Ascending aorta (tissue), 2 donors: ENCODE measurements at regions not wholly inside any gene's neighbourhood (a gene's known extent, or its start where the extent isn't known, plus 50 kb on each side); places are given as distances from the start of the nearest gene placed in this dataset.

Experiments used
- DNase-seq, 2 donors: peaks; one replicate each; pipeline ENCODE4 v3.0.0-alpha.2; 2019; ENCODE audit warnings: low spot score in 2 of 2
- H3K27ac ChIP-seq, 2 donors: fragments of 200-600 bp; sonication (generic); one replicate each; pipeline ENCODE4 v1.5.1; 2016 to 2017; ENCODE audit warnings: mild to moderate bottlenecking in 1 of 2
- H3K27me3 ChIP-seq: fragments of 200-600 bp; sonication (generic); one replicate; pipeline ENCODE4 v1.5.1; 2017
- H3K36me3 ChIP-seq, 2 donors: fragments of 200-600 bp; sonication (generic); one replicate each; pipeline ENCODE4 v1.5.1; 2016
- H3K4me1 ChIP-seq, 2 donors: fragments of 200-600 bp; sonication (generic); one replicate each; pipeline ENCODE4 v1.5.1; 2016 to 2017; ENCODE audit warnings: mild to moderate bottlenecking in 1 of 2
- H3K4me3 ChIP-seq, 2 donors: fragments of 200-600 bp; sonication (generic); one replicate each; pipeline ENCODE4 v1.5.1; 2016 to 2017; ENCODE audit warnings: mild to moderate bottlenecking in 1 of 2
- H3K9me3 ChIP-seq, 2 donors: fragments of 200-600 bp; sonication (generic); one replicate each; pipeline ENCODE4 v1.5.1; 2016
- intact Hi-C: fragments of 100-400 bp; cut with DNase I; formaldehyde crosslinking; loops from one replicate; pipeline ENCODE4 v1.15.1; 2023
- TF ChIP-seq, protein P1 (sequence below), 3 experiments: fragments of 200-600 bp in 2 of 3; fragments of 450-650 bp in 1 of 3; sonication (generic) in 2 of 3; IDR thresholded peaks; one replicate each; pipeline ENCODE4 v1.5.1; 2016 to 2019; ENCODE audit warnings: antibody characterized with exemption in 3 of 3, mild to moderate bottlenecking in 1 of 3, moderate library complexity in 1 of 3

DNA sequence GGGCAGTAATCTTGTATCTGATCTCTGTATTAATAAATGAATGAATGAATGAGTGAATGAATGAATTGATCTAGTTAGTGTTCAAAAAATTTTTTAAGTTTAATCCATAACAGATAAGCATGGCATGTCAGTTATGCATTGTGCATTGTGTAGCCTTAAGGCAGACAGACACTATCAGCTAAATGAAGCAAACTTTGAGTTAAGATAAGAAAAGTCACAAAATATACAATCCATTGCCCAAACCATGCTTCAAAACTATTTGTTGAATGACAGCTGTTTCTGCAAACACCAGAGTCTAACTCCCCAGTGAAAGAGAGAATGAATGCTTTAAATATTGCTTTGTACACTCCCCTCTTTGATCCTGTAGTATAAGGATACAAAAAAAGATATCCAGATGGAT is 314.3 kb upstream of the ETAA1 start:
- H3K4me3 ChIP-seq, result no peak overlapping the region

DNA sequence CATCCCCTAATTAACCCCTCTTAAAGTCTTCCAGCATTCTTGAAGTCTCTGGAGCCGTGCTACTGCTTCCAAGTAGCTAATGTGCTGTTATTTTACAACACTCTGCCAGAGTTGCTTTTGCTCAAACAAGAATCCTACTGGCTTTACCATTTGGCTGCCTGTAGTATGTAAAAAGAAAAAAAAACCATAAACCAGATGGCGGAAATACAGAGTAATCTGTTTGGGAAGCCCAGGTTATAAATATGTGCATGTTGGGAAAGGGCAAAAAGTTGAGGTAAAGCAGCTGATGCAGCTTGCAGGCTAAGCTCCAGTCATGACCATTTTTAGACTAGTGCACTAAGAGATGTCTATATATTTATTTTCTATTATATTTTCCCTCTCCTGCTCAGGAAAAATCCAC is 313.2 kb upstream of the ETAA1 start:
- DNase-seq, result no peak
- H3K4me3 ChIP-seq, result no peak overlapping the region
- intact Hi-C loops, result no loop called here
- no peaks in the 10 kb centered on the region for H3K9me3 ChIP-seq
- no peaks in the 10 kb centered on the region for H3K36me3 ChIP-seq
- H3K27ac ChIP-seq, result no peak overlapping the region
- TF ChIP-seq, protein P1, sequence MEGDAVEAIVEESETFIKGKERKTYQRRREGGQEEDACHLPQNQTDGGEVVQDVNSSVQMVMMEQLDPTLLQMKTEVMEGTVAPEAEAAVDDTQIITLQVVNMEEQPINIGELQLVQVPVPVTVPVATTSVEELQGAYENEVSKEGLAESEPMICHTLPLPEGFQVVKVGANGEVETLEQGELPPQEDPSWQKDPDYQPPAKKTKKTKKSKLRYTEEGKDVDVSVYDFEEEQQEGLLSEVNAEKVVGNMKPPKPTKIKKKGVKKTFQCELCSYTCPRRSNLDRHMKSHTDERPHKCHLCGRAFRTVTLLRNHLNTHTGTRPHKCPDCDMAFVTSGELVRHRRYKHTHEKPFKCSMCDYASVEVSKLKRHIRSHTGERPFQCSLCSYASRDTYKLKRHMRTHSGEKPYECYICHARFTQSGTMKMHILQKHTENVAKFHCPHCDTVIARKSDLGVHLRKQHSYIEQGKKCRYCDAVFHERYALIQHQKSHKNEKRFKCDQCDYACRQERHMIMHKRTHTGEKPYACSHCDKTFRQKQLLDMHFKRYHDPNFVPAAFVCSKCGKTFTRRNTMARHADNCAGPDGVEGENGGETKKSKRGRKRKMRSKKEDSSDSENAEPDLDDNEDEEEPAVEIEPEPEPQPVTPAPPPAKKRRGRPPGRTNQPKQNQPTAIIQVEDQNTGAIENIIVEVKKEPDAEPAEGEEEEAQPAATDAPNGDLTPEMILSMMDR (IDR thresholded peaks at IDR 0.05), result no peak
- no peaks in the 10 kb centered on the region for H3K4me1 ChIP-seq
- no peaks in the 10 kb centered on the region for H3K27me3 ChIP-seq

More for the DNA sequence above, 314.3 kb upstream of the ETAA1 start:
- no peak overlapping the region for H3K27ac ChIP-seq
- H3K9me3 ChIP-seq, result no peaks in the 10 kb centered on the region
- DNase-seq, result no peak
- no peaks in the 10 kb centered on the region for H3K36me3 ChIP-seq
- intact Hi-C loops, result no loop called here
- TF ChIP-seq, protein P1 (IDR thresholded peaks at IDR 0.05), result no peak
- H3K4me1 ChIP-seq, result no peaks in the 10 kb centered on the region
- no peaks in the 10 kb centered on the region for H3K27me3 ChIP-seq

DNA sequence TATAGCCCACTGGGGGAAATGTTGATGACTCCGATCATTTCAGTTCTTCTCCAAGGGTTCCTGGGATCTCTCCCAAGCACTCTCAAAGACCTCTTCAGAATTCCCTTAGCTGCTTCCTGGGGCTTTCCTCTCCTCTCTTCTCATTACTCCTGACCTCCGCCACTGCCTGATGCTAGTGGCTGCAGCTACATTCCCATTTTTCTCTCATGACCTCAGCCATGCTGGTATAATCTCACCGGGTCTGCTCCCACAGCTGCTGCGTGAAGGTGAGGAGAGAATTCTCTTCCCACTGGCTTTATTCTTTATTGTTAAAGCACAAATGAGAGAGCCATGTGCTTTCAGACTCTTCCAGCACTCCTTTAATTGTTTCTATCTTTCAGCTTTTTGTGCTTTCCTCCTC is 312.0 kb upstream of the ETAA1 start:
- Histone ChIP-seq H3K27ac (no peak overlapping the region), H3K4me1 (no peaks in the 10 kb centered on the region), H3K4me3 (no peak overlapping the region), H3K27me3 (no peaks in the 10 kb centered on the region), H3K36me3 (no peaks in the 10 kb centered on the region), H3K9me3 (no peaks in the 10 kb centered on the region)
- TF ChIP-seq, protein P1 (IDR thresholded peaks at IDR 0.05), result no peak
- intact Hi-C loops, result no loop called here
- no peak for DNase-seq

DNA sequence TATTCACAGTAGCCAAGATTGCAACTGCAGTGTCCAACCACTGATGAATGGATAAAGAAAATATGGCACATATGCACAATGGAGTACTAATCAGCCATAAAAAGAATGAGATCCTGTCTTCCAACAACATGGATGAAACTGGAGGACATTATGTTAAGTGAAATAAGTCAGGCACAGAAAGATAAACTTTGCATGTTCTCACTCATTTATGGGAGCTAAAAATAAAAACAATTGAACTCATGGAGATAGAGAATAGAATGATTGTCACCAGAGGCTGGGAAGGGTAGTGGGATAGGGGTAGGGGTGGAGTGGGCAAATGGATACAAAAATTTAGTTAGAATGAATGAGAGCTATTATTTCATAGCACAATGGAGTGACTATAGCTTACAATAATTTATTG is 305.5 kb upstream of the ETAA1 start:
- no peaks in the 10 kb centered on the region for H3K9me3 ChIP-seq
- no peaks in the 10 kb centered on the region for H3K27me3 ChIP-seq
- TF ChIP-seq, protein P1 (IDR thresholded peaks at IDR 0.05), result no peak
- no peaks in the 10 kb centered on the region for H3K36me3 ChIP-seq
- no peak overlapping the region for H3K27ac ChIP-seq
- no peak overlapping the region for H3K4me3 ChIP-seq
- no peak for DNase-seq
- intact Hi-C loops, result no loop called here
- no peaks in the 10 kb centered on the region for H3K4me1 ChIP-seq

DNA sequence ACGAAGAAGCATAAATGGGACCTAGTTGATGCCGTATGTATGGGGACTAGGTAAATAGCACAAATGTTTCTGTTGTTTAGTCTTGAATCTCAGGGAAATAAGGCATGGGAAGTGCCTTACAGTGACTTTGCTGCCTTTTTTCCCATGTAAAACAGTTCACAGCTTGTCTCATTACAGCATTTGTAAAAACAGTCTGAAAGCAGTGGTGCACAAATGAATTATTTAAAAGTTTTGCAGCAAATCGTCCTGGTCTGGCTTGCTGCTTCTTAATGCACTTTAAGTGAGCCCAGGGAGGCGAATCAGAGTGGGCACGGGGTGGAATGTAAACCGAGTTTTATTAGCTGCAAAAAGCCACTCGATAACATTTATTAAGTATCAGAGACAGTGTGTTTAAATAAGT is 302.0 kb upstream of the ETAA1 start:
- intact Hi-C loops, result no loop called here
- TF ChIP-seq, protein P1 (IDR thresholded peaks at IDR 0.05), result no peak
- no peaks in the 10 kb centered on the region for H3K27me3 ChIP-seq
- no peak overlapping the region for H3K27ac ChIP-seq
- H3K4me3 ChIP-seq, result no peak overlapping the region
- no peaks in the 10 kb centered on the region for H3K4me1 ChIP-seq
- no peaks in the 10 kb centered on the region for H3K36me3 ChIP-seq
- DNase-seq, result no peak
- no peaks in the 10 kb centered on the region for H3K9me3 ChIP-seq

DNA sequence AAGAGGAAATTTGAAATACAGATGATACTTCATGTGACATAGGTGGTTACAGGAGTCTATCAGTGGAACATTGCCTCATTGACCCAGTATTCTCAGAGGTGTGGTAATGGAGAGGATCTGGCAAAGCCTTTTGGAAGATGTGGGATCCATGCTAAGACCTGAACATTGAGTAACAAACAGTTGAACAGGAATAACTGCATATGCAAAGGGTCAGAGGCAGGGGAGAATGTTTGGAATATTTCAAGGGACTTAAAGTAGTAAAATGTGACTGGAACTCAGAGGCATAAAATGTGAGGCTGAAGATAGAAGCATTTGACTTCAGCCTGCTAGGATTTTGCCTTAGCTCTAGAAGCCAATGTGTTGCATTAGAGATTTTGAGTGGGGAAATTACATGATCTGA is 300.2 kb upstream of the ETAA1 start:
- no peak for DNase-seq
- no peak overlapping the region for H3K27ac ChIP-seq
- no peaks in the 10 kb centered on the region for H3K9me3 ChIP-seq
- H3K36me3 ChIP-seq, result no peaks in the 10 kb centered on the region
- no peaks in the 10 kb centered on the region for H3K4me1 ChIP-seq
- TF ChIP-seq, protein P1 (IDR thresholded peaks at IDR 0.05), result no peak
- intact Hi-C loops, result no loop called here
- no peaks in the 10 kb centered on the region for H3K27me3 ChIP-seq
- no peak overlapping the region for H3K4me3 ChIP-seq
